ENCODE measurements at regions not wholly inside any gene's neighbourhood (a gene's known extent, or its start where the extent isn't known, plus 50 kb on each side); places are given as distances from the start of the nearest gene placed in this dataset.

DNA sequence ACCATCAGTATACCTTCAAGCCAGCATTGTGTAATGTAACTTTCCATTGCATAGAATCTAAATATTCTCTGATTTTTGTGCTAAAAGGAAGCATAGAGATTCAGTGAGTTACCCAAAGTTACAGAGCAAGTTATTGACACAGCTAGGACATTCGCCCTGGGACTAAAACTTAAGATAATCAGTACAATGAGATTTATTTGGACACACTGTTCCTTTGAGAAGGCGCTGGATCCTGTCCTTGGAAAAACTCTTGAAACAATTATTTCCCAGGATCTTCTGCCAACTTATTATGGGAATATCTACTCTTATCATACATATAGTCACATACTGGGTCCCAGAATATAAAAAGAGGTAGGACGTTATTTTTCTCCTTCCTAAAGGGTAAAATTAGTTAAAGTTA, 392.0 kb downstream of the UBE2NL start:
- TF ChIP-seq, protein P1, sequence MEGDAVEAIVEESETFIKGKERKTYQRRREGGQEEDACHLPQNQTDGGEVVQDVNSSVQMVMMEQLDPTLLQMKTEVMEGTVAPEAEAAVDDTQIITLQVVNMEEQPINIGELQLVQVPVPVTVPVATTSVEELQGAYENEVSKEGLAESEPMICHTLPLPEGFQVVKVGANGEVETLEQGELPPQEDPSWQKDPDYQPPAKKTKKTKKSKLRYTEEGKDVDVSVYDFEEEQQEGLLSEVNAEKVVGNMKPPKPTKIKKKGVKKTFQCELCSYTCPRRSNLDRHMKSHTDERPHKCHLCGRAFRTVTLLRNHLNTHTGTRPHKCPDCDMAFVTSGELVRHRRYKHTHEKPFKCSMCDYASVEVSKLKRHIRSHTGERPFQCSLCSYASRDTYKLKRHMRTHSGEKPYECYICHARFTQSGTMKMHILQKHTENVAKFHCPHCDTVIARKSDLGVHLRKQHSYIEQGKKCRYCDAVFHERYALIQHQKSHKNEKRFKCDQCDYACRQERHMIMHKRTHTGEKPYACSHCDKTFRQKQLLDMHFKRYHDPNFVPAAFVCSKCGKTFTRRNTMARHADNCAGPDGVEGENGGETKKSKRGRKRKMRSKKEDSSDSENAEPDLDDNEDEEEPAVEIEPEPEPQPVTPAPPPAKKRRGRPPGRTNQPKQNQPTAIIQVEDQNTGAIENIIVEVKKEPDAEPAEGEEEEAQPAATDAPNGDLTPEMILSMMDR (IDR thresholded peaks at IDR 0.05; ENCODE audit: insufficient read depth, low read length, poor library complexity, severe bottlenecking) = no peak
- TF ChIP-seq EZH2phosphoT487 (conservative IDR thresholded peaks at IDR 0.05; ENCODE audit: low read length) = no peak

All from SU-DHL-6 (cell line).